Caki2 (cell line): ENCODE measurements at regions not wholly inside any gene's neighbourhood (a gene's known extent, or its start where the extent isn't known, plus 50 kb on each side); places are given as distances from the start of the nearest gene placed in this dataset.
"Not testable (repeated sequence)": the region's sequence is repeated elsewhere in the genome, so short reads cannot be mapped to it uniquely, and the experiment has no call there.

Source experiments
- DNase-seq: peaks from one replicate; pipeline ENCODE4 v3.0.0-alpha.2; 2015; ENCODE audit warnings: low read depth
- in situ Hi-C: cut with HindIII; loops from 2 replicates; pipeline ENCODE4 v1.10.0; 2016; ENCODE audit warnings: low sequenced_read_pairs, low pct_unique_long_range_greater_than_20kb, mixed read lengths

DNA sequence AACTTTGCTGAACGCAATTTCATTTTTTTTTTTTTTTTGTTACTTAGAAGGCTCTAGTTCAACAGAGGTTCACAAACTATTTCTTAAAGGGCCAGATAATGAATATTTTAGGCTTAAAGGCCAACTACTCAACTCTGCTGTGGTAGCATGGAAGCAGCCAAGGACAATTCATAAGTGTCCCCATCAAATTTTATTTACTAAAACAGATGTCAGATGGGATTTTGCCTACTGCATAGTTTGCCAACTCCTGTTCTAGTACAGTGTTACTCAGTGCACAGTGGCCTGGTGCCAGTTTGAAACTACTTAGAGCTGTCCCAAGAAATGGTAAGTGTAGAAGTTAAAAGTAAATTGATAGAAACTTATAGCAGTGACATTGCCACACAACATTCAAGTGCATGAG lies 949.4 kb upstream of the FANCL start:
- in situ Hi-C loops = no loop called here
- no peak for DNase-seq

DNA sequence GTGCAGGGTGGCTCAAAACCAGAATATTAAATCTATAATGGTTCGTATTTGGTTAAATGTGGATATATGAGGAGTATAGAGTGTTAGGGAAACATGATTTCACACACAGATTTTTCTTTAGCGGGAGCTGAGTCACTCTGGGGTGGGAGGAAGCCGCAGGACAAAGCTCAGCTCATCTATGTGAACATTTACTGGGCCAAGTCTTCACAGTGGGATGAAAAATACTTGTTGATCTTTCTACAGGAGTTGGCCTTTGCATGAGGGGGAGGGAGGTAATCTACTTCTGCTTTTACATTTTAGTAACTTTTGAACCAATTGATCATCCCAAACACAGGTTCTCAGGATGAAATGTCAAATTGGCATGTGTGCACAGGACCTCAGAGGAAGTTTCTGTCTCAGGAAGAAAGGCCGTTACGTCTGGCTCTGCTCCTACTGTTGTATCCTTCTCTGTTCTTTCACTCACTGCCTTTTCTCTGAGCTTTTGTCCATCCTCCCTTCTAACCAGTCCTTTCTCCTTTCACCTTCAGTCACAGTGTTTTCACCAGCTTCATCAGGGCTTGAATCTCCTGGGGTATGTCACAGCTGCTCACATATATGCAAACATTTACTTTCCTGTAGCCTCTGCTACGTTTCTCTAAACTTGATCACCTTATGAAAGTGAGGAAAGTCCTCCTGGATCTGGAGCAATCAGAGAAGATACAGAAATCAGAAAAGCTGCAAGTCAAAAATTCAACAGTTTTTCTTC lies 943.3 kb upstream of the FANCL start:
- in situ Hi-C loops = no loop called here
- no peak for DNase-seq

DNA sequence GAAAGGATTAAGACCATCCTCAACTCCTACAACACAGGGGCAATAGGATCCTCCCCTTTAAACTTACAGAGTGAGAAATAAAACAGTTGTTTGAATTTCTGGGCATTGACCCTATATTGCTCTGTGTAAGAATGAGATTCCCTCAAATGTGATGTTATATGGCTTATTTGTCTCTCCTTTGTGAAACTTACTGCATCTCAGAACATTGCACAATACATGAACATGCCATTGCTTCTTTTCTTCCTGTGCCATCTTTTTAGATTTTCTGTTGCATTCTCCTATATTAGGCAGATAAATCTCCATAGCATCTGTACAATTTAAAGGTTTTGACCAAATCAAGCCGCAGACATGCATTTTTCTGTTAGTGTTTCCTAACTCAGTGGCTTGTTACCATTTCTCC lies 941.9 kb upstream of the FANCL start:
- no peak for DNase-seq
- in situ Hi-C loops = no loop called here

- no peak for DNase-seq
- in situ Hi-C loops = no loop called here
Observed at GRCh38 chr2:59182249-59182648, 941.1 kb upstream of the FANCL start.

GRCh38 chr2:59181347-59181746 lies 940.2 kb upstream of the FANCL start:
- DNase-seq = no peak
- in situ Hi-C loops = no loop called here

DNA sequence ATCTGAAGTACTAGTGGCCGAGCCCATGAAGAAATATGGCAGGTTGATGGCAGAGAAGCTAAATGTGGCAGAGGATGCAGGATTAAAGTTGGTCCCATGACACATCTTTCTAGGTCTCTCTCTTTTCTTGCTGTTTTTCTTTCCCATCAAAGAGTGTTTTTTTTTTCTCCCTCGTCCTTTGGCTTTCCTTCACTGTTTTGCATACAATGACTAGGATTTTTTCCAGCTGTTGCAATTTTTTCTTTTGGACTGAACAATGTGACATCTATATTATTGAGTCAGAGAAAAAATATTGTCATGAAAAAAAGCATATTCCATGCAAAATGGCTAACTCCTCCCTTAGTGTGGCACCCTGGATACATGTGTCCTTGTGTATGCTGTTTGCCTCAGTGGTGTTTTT lies 939.5 kb upstream of the FANCL start:
- no peak for DNase-seq
- in situ Hi-C loops = no loop called here

DNA sequence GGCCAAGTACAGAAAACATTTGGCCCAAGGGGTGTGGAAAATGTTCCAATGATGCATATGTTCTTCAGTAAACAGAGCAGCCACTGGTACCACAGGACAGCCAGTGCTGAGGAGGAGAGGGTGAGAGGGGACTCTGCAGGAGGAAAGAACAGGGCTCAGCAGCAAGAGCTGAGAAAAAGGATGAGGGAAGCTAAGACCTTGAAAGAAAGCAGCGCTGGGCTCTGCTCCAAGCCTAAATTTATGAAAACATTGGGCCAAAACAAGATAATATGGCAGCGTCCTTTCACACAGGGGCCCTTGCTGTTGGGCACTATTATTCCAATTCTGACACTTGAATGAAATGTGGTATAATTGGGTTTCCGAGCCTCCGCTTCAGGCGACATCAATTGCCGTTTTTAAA lies 939.0 kb upstream of the FANCL start:
- no peak for DNase-seq
- in situ Hi-C loops = no loop called here

DNA sequence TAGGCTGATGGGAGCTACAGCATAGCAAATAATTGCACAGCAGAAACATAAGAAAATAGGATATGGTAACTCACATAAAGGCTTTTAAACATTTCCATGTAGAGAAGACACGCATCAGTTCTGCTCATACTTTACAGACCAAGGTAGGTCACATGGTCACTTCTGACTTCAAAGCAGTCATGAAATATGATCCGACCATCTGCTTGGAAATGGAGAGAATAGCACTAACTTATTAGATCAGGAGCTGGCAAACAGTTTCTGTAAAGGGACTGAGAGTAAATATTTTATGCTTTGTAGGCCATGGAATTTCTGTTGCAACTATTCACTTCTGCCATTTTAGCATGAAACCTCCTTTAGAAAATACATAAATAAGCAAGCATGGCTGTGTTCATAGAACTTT lies 936.6 kb upstream of the FANCL start:
- in situ Hi-C loops = no loop called here
- no peak for DNase-seq

- DNase-seq = no peak
- in situ Hi-C loops = no loop called here
Observed at GRCh38 chr2:59176737-59177136, 935.6 kb upstream of the FANCL start.

DNA sequence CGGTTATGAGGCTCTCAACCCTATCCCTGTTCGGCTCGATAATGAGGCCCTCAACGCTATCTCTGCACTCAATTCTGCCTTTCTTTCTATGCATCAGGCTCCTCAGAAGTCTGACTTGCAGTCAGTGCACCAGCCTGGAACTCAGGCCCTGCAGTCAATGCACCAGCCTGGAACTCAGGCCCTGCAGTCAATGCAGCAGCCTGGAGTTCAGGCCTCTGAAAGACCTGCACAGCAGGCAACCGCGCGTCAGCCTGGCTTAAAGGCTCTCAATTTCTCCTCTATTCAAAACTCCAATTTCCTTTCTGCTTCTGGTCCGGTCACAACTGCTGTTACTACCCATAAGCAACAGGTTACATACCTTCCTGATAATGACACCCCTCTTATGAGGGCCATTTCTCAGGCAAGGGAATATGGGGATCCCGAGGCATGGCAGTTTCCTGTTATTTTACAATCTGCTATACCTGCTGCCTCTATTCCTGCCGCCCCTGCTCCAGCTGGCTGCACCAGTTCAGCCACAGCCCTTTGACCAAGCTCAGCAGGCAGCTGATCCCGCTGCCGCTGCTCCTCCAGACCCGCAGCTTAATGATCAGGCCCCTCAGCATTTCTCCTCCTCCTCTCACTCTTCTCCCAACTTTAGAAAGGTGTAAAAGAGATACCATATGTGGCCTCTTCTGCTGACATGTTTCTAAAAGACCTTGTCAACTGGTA lies 933.6 kb upstream of the FANCL start:
- in situ Hi-C loops = no loop called here
- no peak for DNase-seq

DNA sequence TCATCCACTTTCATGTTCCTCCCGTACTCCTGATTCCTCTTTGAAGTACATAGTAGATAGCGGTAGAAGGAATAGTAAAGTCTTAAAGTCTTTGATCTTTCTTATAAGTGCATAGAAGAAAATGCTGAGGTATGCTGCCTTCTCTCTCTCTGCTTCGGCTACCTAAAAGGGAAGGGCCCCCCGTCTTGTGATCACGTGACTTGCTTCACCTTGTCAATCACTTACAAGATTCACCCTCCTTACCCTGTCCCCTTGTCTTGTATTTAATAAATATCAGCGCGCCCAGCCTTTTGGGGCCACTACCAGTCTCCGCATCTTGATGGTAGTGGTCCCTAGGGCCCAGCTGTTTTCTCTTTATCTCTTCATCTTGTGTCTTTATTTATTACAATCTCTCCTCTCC lies 932.2 kb upstream of the FANCL start:
- no peak for DNase-seq
- in situ Hi-C loops = no loop called here

- in situ Hi-C loops = no loop called here
- DNase-seq = no peak
Observed at GRCh38 chr2:59171019-59171418, 929.9 kb upstream of the FANCL start.

- no peak for DNase-seq
- in situ Hi-C loops = no loop called here
Observed at GRCh38 chr2:59168766-59169165, 927.6 kb upstream of the FANCL start.

DNA sequence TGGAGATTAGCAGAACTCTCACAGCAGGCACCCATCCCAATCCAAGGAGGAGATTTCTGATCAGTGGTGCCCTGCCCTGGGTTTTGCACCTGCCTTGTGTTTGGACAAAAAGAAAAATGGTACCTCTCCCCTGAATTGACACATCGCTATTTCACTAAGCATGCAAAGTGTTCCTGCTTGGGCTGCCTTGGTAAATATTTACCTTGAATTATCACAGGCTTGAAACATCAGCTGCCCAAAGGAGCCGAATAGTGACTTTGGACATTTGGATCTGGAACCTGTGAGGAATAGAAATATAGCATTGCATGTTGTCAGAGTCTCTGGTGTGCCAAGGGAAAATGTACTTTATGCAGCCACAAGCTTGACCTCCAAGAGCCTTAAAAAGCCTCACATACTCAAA lies 926.4 kb upstream of the FANCL start:
- in situ Hi-C loops = no loop called here
- DNase-seq = no peak

DNA sequence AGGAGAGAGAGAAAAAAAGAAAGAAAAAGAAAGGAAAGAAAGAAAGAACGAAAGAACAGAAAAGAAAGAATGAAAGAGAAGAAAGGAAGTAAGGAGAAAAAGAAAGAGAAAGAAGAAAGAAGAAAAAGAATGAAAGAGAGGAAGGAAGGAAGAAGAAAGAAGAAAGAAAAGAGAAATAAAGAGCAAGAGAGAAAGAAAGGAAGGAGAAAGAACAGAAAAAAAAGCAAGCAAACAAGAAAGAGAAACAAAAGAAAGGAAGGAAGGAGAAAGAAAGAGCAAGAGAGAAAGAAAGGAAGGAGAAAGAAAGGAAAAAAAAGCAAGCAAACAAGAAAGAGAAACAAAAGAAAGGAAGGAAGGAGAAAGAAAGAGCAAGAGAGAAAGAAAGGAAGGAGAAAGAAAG lies 916.8 kb upstream of the FANCL start:
- DNase-seq, in situ Hi-C loops: not testable (repeated sequence)

DNA sequence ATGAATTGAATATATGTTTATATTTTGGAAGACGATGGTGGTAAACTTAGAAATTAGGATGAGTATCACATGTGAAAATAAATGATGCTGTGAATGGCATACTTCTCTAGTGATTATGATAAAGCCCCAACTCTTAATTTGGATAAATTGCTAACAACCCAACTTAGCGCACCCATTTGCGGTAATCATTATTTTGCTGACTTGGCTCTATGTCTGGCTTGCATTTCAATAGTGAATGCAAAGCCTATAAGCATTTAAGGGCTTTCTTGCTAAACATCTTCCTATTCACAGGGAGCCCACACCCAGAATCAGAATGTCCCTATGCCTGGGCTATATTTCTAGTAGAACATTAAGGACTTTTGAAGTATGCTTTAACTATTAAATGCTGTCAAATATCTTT lies 910.7 kb upstream of the FANCL start:
- no peak for DNase-seq

DNA sequence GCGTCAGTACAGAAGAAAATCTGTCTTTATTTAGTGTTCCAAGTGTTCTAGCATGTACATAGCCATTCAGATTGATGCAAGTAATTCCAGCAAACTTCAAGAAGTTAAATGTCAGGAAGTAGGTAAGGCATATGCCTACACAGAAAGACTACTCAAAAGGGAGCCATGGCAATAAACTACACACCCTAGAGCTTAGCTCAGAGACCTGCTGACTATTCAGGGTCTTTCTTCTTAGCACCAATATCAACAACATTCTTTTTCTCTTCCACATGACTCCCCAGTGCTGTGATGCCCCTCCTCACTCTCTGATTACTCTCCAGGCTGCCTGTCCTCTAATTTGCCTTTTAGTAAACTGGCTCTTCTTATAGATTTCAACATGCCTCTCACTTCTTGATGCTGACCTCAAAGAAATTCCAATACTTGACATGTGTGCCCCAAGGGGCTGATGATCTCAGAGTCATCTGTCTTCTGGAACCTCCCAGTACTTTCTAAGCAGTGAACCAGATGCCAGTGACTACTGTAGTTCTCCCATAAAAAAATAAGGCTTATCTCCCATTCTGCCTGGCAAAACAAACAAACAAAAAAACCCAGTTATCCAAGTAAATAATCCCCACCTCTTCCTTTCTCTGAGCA lies 909.2 kb upstream of the FANCL start:
- no peak for DNase-seq
- in situ Hi-C loops = no loop called here

More for the DNA sequence above, 910.7 kb upstream of the FANCL start:
- in situ Hi-C loops = no loop called here

- in situ Hi-C loops = no loop called here
- no peak for DNase-seq
Observed at GRCh38 chr2:59149271-59149670, 908.1 kb upstream of the FANCL start.

GRCh38 chr2:59112258-59112657 lies 871.1 kb upstream of the FANCL start:
- in situ Hi-C loops = no loop called here
- no peak for DNase-seq

DNA sequence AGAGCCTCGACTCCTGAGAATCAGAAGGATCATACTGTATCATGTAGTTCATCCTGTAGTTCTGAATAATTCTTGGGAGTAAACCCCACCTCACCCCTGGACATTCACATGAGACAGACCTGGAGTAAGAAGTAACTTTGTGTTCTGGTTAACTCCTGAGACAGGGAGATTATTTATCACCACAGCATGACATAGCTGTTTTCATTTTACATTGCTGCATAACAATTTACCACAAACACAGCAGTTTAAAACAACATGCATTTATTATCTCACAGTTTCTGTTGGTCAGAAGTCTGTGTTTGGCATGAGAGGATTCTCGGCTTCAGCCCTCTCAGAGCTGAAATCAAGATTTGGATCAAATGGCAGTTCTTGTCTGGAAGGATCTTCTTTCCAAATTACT lies 855.8 kb upstream of the FANCL start:
- in situ Hi-C loops = no loop called here
- no peak for DNase-seq
